Esophagus muscularis mucosa (tissue), 4 donors: ENCODE measurements at regions not wholly inside any gene's neighbourhood (a gene's known extent, or its start where the extent isn't known, plus 50 kb on each side); places are given as distances from the start of the nearest gene placed in this dataset.

Experiments
- DNase-seq: peaks from one replicate; pipeline ENCODE4 v3.0.0-alpha.2; 2017; ENCODE audit errors: extremely low spot score
- H3K27ac ChIP-seq, 4 donors: fragments of 200-600 bp; sonication (generic); replicated peaks in 1 of 4; 1 replicate in 3 of 4; 2 replicates in 1 of 4; pipeline ENCODE4 v1.5.1; 2016 to 2019; ENCODE audit warnings: mild to moderate bottlenecking in 1 of 4
- H3K27me3 ChIP-seq, 4 donors: fragments of 200-600 bp; sonication (generic); one replicate each; pipeline versions ENCODE4 v1.5.1 to v1.6.0; 2016 to 2019
- H3K36me3 ChIP-seq, 4 donors: fragments of 200-600 bp; sonication (generic); one replicate each; pipeline ENCODE4 v1.5.1; 2016 to 2019
- H3K4me1 ChIP-seq, 4 donors: fragments of 200-600 bp; sonication (generic); one replicate each; pipeline ENCODE4 v1.5.1; 2016 to 2019
- H3K4me3 ChIP-seq, 4 donors: fragments of 200-600 bp; sonication (generic); 1 replicate in 2 of 4; 2 replicates in 2 of 4; pipeline ENCODE4 v1.5.1; 2016 to 2019; ENCODE audit warnings: mild to moderate bottlenecking in 4 of 4, moderate library complexity in 1 of 4
- H3K9me3 ChIP-seq, 4 donors: fragments of 200-600 bp; sonication (generic); 1 replicate in 3 of 4; 2 replicates in 1 of 4; pipeline ENCODE4 v1.5.1; 2016 to 2019
- CTCF ChIP-seq, 3 experiments: fragments of 200-600 bp in 2 of 3; fragments of 450-650 bp in 1 of 3; sonication (generic) in 2 of 3; IDR thresholded peaks; one replicate each; pipeline ENCODE4 v1.5.1; 2017 to 2019; ENCODE audit warnings: antibody characterized with exemption in 3 of 3, mild to moderate bottlenecking in 2 of 3, moderate library complexity in 1 of 3
- EP300 ChIP-seq: sonication (generic); formaldehyde crosslinking; IDR thresholded peaks from one replicate; pipeline ENCODE4 v1.6.1; 2017; ENCODE audit warnings: antibody characterized with exemption
- POLR2A ChIP-seq: fragments of 450-650 bp; IDR thresholded peaks from one replicate; pipeline ENCODE4 v1.6.1; 2017; ENCODE audit warnings: antibody characterized with exemption, moderate library complexity, mild to moderate bottlenecking, low read depth
- POLR2AphosphoS5 ChIP-seq, 2 donors: sonication (generic); formaldehyde crosslinking; IDR thresholded peaks; one replicate each; pipeline ENCODE4 v1.6.1; 2017; ENCODE audit warnings: antibody characterized with exemption in 2 of 2
- WGBS: methylation state at CpG from one replicate; pipeline ENCODE4 v1.1.5; 2018; 5-methylcytosine and 5-hydroxymethylcytosine counted together
- intact Hi-C: fragments of 100-400 bp; cut with DNase I; formaldehyde crosslinking; loops from one replicate; pipeline ENCODE4 v1.15.1; 2023

- DNase-seq: no peak
- Histone ChIP-seq H3K4me1 (no peaks in the 10 kb centered on the region), H3K27ac (no peak overlapping the region), H3K27me3 (no peaks in the 10 kb centered on the region), H3K9me3 (no peaks in the 10 kb centered on the region), H3K36me3 (no peaks in the 10 kb centered on the region), H3K4me3 (no peak overlapping the region)
- intact Hi-C loops: no loop called here
- WGBS: 83% methylated on average over 5 of the region's 5 CpGs
- TF ChIP-seq POLR2AphosphoS5 (IDR thresholded peaks at IDR 0.05): no peak
- no peak for TF ChIP-seq EP300
- no peak for TF ChIP-seq POLR2A
- no peak for TF ChIP-seq CTCF (IDR thresholded peaks at IDR 0.05)
Measured at GRCh38 chr15:95538693-95539092, 791.8 kb upstream of the NR2F2 start.

GRCh38 chr15:95541301-95541700, 789.2 kb upstream of the NR2F2 start:
- WGBS: 79% methylated on average over 7 of the region's 7 CpGs
- H3K36me3 ChIP-seq: no peaks in the 10 kb centered on the region

GRCh38 chr15:95549168-95549738, 781.2 kb upstream of the NR2F2 start:
- WGBS: 85% methylated on average over 3 of the region's 3 CpGs

More at GRCh38 chr15:95541301-95541700, 789.2 kb upstream of the NR2F2 start:
- Histone ChIP-seq H3K27me3 (no peaks in the 10 kb centered on the region), H3K27ac (no peak overlapping the region), H3K9me3 (no peaks in the 10 kb centered on the region), H3K4me3 (no peak overlapping the region), H3K4me1 (no peaks in the 10 kb centered on the region)
- intact Hi-C loops: no loop called here
- no peak for DNase-seq
- TF ChIP-seq POLR2AphosphoS5 (IDR thresholded peaks at IDR 0.05): no peak
- TF ChIP-seq POLR2A: no peak
- TF ChIP-seq EP300: no peak
- TF ChIP-seq CTCF (IDR thresholded peaks at IDR 0.05): no peak

GRCh38 chr15:95550702-95551101, 779.8 kb upstream of the NR2F2 start:
- H3K4me1 ChIP-seq: no peaks in the 10 kb centered on the region
- H3K36me3 ChIP-seq: no peaks in the 10 kb centered on the region
- no peak overlapping the region for H3K4me3 ChIP-seq
- no peaks in the 10 kb centered on the region for H3K27me3 ChIP-seq
- H3K9me3 ChIP-seq: no peaks in the 10 kb centered on the region
- intact Hi-C loops: no loop called here
- no peak for DNase-seq
- TF ChIP-seq EP300: no peak
- no peak for TF ChIP-seq POLR2A
- no peak for TF ChIP-seq POLR2AphosphoS5 (IDR thresholded peaks at IDR 0.05)
- TF ChIP-seq CTCF (IDR thresholded peaks at IDR 0.05): no peak
- 94% methylated on average over 4 of the region's 4 CpGs for WGBS
- no peak overlapping the region for H3K27ac ChIP-seq

More at GRCh38 chr15:95549168-95549738, 781.2 kb upstream of the NR2F2 start:
- H3K27ac ChIP-seq: no peak overlapping the region
- H3K4me3 ChIP-seq: no peak overlapping the region
- intact Hi-C loops: no loop called here
- TF ChIP-seq EP300 (no peak), POLR2AphosphoS5 (IDR thresholded peaks at IDR 0.05) (no peak), CTCF (IDR thresholded peaks at IDR 0.05) (no peak), POLR2A (no peak)
- no peaks in the 10 kb centered on the region for H3K36me3 ChIP-seq
- no peak for DNase-seq
- H3K9me3 ChIP-seq: no peaks in the 10 kb centered on the region
- H3K27me3 ChIP-seq: no peaks in the 10 kb centered on the region
- H3K4me1 ChIP-seq: no peaks in the 10 kb centered on the region

- intact Hi-C loops: no loop called here
- TF ChIP-seq EP300: no peak
- no peak for TF ChIP-seq POLR2AphosphoS5 (IDR thresholded peaks at IDR 0.05)
- TF ChIP-seq POLR2A: no peak
- TF ChIP-seq CTCF (IDR thresholded peaks at IDR 0.05): no peak
- H3K9me3 ChIP-seq: no peaks in the 10 kb centered on the region
- H3K27me3 ChIP-seq: no peaks in the 10 kb centered on the region
- H3K4me3 ChIP-seq: no peak overlapping the region
- H3K4me1 ChIP-seq: peaks cover 0 to 17% (median 5%) of the 10 kb centered on the region in 4 donors
- no peak overlapping the region for H3K27ac ChIP-seq
- no peaks in the 10 kb centered on the region for H3K36me3 ChIP-seq
- 87% methylated on average over 2 of the region's 2 CpGs for WGBS
- DNase-seq: no peak
Measured at GRCh38 chr15:95556225-95556624, 774.3 kb upstream of the NR2F2 start.
